Sigmoid colon (tissue), 6 donors: ENCODE measurements at regions not wholly inside any gene's neighbourhood (a gene's known extent, or its start where the extent isn't known, plus 50 kb on each side); places are given as distances from the start of the nearest gene placed in this dataset.

Experiments used
- DNase-seq: peaks from one replicate; pipeline ENCODE4 v3.0.0-alpha.2; 2019
- H3K27ac ChIP-seq, 4 donors: fragments of 200-600 bp; sonication (generic); one replicate each; pipeline ENCODE4 v1.5.1; 2016 to 2019; ENCODE audit warnings: mild to moderate bottlenecking in 1 of 4
- H3K27me3 ChIP-seq, 3 donors: fragments of 200-600 bp; sonication (generic); one replicate each; pipeline ENCODE4 v1.5.1; 2019; ENCODE audit warnings: mild to moderate bottlenecking in 1 of 3
- H3K36me3 ChIP-seq, 4 donors: fragments of 200-600 bp; sonication (generic); one replicate each; pipeline ENCODE4 v1.5.1; 2016 to 2019
- H3K4me1 ChIP-seq, 4 donors: fragments of 200-600 bp; sonication (generic); one replicate each; pipeline ENCODE4 v1.5.1; 2017 to 2019
- H3K4me3 ChIP-seq, 4 donors: fragments of 200-600 bp; sonication (generic); one replicate each; pipeline ENCODE4 v1.5.1; 2017 to 2019; ENCODE audit warnings: mild to moderate bottlenecking in 2 of 4, moderate library complexity in 1 of 4
- H3K9me3 ChIP-seq, 4 donors: fragments of 200-600 bp in 3 of 4; sonication (generic) in 3 of 4; one replicate each; pipeline versions ENCODE4 v1.5.1 to v1.6.1; 2013 to 2019
- EP300 ChIP-seq, 4 donors: sonication (generic); formaldehyde crosslinking; IDR thresholded peaks; one replicate each; pipeline ENCODE4 v1.6.1; 2017; ENCODE audit warnings: antibody characterized with exemption in 4 of 4
- POLR2A ChIP-seq, 2 donors: fragments of 450-650 bp; IDR thresholded peaks; one replicate each; pipeline ENCODE4 v1.6.1; 2016; ENCODE audit warnings: antibody characterized with exemption in 2 of 2, mild to moderate bottlenecking in 2 of 2, moderate library complexity in 2 of 2
- POLR2AphosphoS5 ChIP-seq, 4 donors: sonication (generic); formaldehyde crosslinking; IDR thresholded peaks; one replicate each; pipeline ENCODE4 v1.6.1; 2017; ENCODE audit warnings: antibody characterized with exemption in 4 of 4
- WGBS, 2 donors: extraction: QIAGEN DNeasy Blood & Tissue Kit; methylation state at CpG; one replicate each; pipeline ENCODE4 v1.1.7; 2013; 5-methylcytosine and 5-hydroxymethylcytosine counted together
- intact Hi-C: fragments of 100-400 bp; cut with DNase I; formaldehyde crosslinking; loops from one replicate; pipeline ENCODE4 v1.15.1; 2023
- TF ChIP-seq, protein P1 (sequence below), 4 experiments: fragments of 450-650 bp in 3 of 4; fragments of 200-600 bp in 1 of 4; IDR thresholded peaks; one replicate each; pipeline ENCODE4 v1.5.1; 2016 to 2019; ENCODE audit warnings: antibody characterized with exemption in 4 of 4, mild to moderate bottlenecking in 3 of 4, moderate library complexity in 2 of 4
- donor health status: healthy with polysubstance abuse.
- donor health status: healthy.

DNA sequence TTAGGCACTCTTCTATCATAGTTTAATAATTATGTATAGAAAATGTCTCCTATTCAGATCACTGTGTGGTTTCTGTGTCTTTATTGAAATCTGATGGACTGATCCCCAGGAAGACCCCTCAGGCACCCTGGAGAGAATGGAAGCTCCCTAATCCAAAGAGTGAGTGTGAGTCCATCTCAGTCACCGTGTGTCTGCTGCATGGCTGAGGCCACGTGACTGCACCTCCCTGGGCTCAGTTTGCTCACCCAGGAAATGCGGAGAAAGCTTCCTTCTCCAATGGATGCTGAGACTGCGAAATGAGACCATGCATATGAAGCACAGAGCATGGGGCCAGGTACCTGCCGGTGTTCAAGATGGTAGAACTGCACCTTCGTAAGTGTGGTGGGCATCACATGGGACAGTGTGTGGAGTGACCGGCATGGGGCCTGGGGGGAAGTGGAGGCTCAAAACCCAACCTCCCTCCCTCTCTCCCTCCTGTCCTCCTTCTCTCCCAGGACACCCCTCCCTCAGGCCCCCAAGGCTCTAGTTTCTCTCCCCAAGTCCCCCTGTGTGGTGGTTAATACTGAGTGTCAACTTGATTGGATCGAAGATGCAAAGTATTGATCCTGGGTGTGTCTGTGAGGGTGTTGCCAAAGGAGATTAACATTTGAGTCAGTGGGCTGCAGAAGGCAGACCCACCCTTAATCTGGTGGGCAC is 557.5 kb downstream of the PTPRU start:
- Histone ChIP-seq H3K4me1 (no peaks in the 10 kb centered on the region), H3K36me3 (no peaks in the 10 kb centered on the region), H3K4me3 (no peak overlapping the region), H3K27ac (no peak overlapping the region), H3K9me3 (peaks cover 0 to 5% (median 2%) of the 10 kb centered on the region in 4 donors), H3K27me3 (peaks cover 0 to 16% (median 3%) of the 10 kb centered on the region in 3 donors)
- TF ChIP-seq POLR2AphosphoS5 (IDR thresholded peaks at IDR 0.05) (no peak), EP300 (IDR thresholded peaks at IDR 0.05) (no peak), POLR2A (IDR thresholded peaks at IDR 0.05) (no peak)
- TF ChIP-seq, protein P1, sequence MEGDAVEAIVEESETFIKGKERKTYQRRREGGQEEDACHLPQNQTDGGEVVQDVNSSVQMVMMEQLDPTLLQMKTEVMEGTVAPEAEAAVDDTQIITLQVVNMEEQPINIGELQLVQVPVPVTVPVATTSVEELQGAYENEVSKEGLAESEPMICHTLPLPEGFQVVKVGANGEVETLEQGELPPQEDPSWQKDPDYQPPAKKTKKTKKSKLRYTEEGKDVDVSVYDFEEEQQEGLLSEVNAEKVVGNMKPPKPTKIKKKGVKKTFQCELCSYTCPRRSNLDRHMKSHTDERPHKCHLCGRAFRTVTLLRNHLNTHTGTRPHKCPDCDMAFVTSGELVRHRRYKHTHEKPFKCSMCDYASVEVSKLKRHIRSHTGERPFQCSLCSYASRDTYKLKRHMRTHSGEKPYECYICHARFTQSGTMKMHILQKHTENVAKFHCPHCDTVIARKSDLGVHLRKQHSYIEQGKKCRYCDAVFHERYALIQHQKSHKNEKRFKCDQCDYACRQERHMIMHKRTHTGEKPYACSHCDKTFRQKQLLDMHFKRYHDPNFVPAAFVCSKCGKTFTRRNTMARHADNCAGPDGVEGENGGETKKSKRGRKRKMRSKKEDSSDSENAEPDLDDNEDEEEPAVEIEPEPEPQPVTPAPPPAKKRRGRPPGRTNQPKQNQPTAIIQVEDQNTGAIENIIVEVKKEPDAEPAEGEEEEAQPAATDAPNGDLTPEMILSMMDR (IDR thresholded peaks at IDR 0.05): no peak
- no peak for DNase-seq
- intact Hi-C loops: loop anchor here (2.0 kb wide), 1 partner anchor 915 kb away; no protein-coding TSS in a partner anchor
- WGBS, 2 donors: 74 to 81% methylated on average over 8 of the region's 8 CpGs

DNA sequence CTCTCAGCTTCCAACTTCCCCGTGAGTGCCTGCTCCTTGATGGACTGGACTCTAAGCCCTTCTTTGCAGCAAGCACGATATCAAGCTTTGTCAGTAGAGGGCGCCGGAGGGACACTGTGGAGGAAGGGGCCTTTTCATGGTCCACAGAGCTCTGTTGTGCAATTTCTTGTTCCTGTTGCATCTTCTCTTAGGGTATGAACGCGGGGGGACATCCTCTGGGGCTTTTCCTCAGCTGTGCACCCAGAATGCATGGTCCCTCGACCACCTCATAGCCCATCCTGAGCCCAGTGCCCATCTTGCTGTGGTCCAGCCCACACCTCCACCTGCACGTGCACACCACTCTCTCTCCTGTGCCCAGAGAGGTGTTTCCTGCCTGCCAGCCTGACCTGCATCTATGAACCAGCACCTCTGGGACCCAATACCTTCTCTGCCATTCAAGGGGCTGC is 556.8 kb downstream of the PTPRU start:
- Histone ChIP-seq H3K27ac (no peak overlapping the region), H3K36me3 (no peaks in the 10 kb centered on the region), H3K4me1 (no peaks in the 10 kb centered on the region), H3K9me3 (peaks cover 0 to 5% (median 2%) of the 10 kb centered on the region in 4 donors), H3K27me3 (peaks cover 0 to 20% (median 3%) of the 10 kb centered on the region in 3 donors), H3K4me3 (no peak overlapping the region)
- TF ChIP-seq, protein P1 (IDR thresholded peaks at IDR 0.05): peak; percentile 8 to 61 (median 50)
- TF ChIP-seq POLR2A (IDR thresholded peaks at IDR 0.05) (no peak), EP300 (IDR thresholded peaks at IDR 0.05) (no peak), POLR2AphosphoS5 (IDR thresholded peaks at IDR 0.05) (no peak)
- intact Hi-C loops: loop anchor here (2.0 kb wide), 1 partner anchor 916 kb away; no protein-coding TSS in a partner anchor
- 5 to 8% methylated on average over 8 of the region's 8 CpGs for WGBS, 2 donors
- peak; percentile 80 for DNase-seq

DNA sequence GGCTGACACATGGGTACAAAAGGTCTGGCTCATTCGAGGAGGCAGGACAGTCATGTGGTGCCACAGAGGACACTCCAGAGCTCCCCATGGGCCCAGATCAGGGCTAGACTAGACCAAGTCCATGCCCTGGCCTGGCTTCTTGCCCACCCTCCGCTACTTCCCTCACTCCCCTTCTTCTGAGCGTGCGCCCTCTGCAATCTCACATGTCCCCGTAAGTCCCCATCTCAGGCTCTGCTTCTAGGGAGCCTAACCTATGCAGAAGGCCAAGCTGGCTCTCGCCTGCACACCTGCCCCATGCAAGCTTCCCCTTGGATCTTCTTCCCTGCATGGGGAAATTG is 553.6 kb downstream of the PTPRU start:
- WGBS, 2 donors: 70 to 75% methylated on average over 6 of the region's 6 CpGs
- Histone ChIP-seq H3K36me3 (no peaks in the 10 kb centered on the region), H3K4me3 (no peak overlapping the region), H3K27me3 (peaks cover 0 to 22% (median 3%) of the 10 kb centered on the region in 3 donors), H3K9me3 (no peaks in the 10 kb centered on the region), H3K4me1 (no peaks in the 10 kb centered on the region), H3K27ac (no peak overlapping the region)
- intact Hi-C loops: no loop called here
- TF ChIP-seq, protein P1 (IDR thresholded peaks at IDR 0.05): no peak
- TF ChIP-seq POLR2AphosphoS5 (IDR thresholded peaks at IDR 0.05) (no peak), POLR2A (IDR thresholded peaks at IDR 0.05) (no peak), EP300 (IDR thresholded peaks at IDR 0.05) (no peak)
- no peak for DNase-seq

DNA sequence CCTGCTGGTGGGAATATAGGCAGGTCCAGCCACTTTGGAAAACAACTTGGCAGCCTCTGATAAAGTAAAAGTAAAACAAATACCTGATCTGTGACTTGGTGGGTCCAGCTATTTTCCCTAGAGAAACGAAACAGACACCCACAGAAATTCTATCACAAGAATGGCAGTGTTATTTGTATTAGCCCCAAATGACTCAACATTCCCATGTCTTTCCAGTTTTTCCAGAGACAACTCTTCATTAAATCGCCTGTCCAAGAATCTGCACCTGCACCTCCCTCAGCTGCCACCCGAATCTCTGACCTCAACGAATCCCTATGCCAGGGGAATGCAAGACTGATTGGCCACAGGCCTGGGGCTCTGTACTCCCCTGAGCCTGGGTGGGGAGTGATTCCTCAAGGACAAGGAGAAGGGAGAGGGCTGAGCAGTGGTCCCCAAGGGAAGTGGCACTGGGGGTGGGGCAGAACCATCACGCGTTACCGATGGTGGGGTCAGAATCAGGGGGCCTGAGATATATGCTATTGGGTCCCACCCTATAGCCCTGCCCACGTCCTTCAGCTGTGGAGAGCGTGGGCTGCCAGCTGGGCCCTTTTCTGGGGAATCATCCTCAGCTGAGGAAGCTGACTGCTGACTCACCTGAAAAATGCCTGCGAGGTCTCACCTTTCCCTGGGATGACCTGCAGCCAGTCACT is 553.0 kb downstream of the PTPRU start:
- TF ChIP-seq, protein P1 (IDR thresholded peaks at IDR 0.05): no peak
- no peak for TF ChIP-seq EP300 (IDR thresholded peaks at IDR 0.05)
- Histone ChIP-seq H3K27ac (no peak overlapping the region), H3K9me3 (no peaks in the 10 kb centered on the region), H3K27me3 (peaks cover 0 to 22% (median 3%) of the 10 kb centered on the region in 3 donors), H3K4me3 (no peak overlapping the region), H3K36me3 (no peaks in the 10 kb centered on the region), H3K4me1 (no peaks in the 10 kb centered on the region)
- 51 to 67% methylated on average over 10 of the region's 10 CpGs for WGBS, 2 donors
- no peak for DNase-seq
- intact Hi-C loops: no loop called here
